ENCODE measurements at regions not wholly inside any gene's neighbourhood (a gene's known extent, or its start where the extent isn't known, plus 50 kb on each side); places are given as distances from the start of the nearest gene placed in this dataset.

- TF ChIP-seq, protein P1, sequence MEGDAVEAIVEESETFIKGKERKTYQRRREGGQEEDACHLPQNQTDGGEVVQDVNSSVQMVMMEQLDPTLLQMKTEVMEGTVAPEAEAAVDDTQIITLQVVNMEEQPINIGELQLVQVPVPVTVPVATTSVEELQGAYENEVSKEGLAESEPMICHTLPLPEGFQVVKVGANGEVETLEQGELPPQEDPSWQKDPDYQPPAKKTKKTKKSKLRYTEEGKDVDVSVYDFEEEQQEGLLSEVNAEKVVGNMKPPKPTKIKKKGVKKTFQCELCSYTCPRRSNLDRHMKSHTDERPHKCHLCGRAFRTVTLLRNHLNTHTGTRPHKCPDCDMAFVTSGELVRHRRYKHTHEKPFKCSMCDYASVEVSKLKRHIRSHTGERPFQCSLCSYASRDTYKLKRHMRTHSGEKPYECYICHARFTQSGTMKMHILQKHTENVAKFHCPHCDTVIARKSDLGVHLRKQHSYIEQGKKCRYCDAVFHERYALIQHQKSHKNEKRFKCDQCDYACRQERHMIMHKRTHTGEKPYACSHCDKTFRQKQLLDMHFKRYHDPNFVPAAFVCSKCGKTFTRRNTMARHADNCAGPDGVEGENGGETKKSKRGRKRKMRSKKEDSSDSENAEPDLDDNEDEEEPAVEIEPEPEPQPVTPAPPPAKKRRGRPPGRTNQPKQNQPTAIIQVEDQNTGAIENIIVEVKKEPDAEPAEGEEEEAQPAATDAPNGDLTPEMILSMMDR (IDR thresholded peaks at IDR 0.05; ENCODE audit: low read length), result peak; percentile 33; the same call in 1 of the 2 replicates
- no peak for TF ChIP-seq EZH2 (IDR thresholded peaks at IDR 0.05; ENCODE audit: borderline replicate concordance, low read length)
- H3K27me3 ChIP-seq (ENCODE audit: insufficient read depth, low read length), result no peaks in the 10 kb centered on the region
- no peak overlapping the region for H3K9ac ChIP-seq (ENCODE audit: low read length)
- H3K4me1 ChIP-seq (ENCODE audit: insufficient read depth, low read length, severe bottlenecking), result peaks cover under 1% of the 10 kb centered on the region
- H3K36me3 ChIP-seq (ENCODE audit: insufficient read depth, low read length), result no peaks in the 10 kb centered on the region
- no peak overlapping the region for H3K4me3 ChIP-seq (ENCODE audit: low read depth, low read length, poor library complexity, severe bottlenecking)
- H3K9me3 ChIP-seq (ENCODE audit: low read length), result no peaks in the 10 kb centered on the region
- H2AFZ ChIP-seq (ENCODE audit: low read length), result no peak overlapping the region
- no peaks in the 10 kb centered on the region for H4K20me1 ChIP-seq (ENCODE audit: insufficient read depth, low read length)
- no peak overlapping the region for H3K27ac ChIP-seq (ENCODE audit: low read depth, low read length, poor library complexity, severe bottlenecking)
- H3K79me2 ChIP-seq (ENCODE audit: insufficient read depth, low read length), result no peaks in the 10 kb centered on the region
- H3K9me2 ChIP-seq (ENCODE audit: low read depth, low read length), result no peaks in the 10 kb centered on the region
- H3K4me2 ChIP-seq (ENCODE audit: low read length), result no peak overlapping the region
- H3F3A ChIP-seq (ENCODE audit: insufficient read depth, low read length), result no peaks in the 10 kb centered on the region
Measured at GRCh38 chr1:193607787-193608186, 421.4 kb upstream of the B3GALT2 start.

- no peaks in the 10 kb centered on the region for H3K4me1 ChIP-seq (ENCODE audit: insufficient read depth, low read length, severe bottlenecking)
- H3K4me2 ChIP-seq (ENCODE audit: low read length), result no peak overlapping the region
- H3K79me2 ChIP-seq (ENCODE audit: insufficient read depth, low read length), result no peaks in the 10 kb centered on the region
- no peak overlapping the region for H3K4me3 ChIP-seq (ENCODE audit: low read depth, low read length, poor library complexity, severe bottlenecking)
- H3K9me2 ChIP-seq (ENCODE audit: low read depth, low read length), result no peaks in the 10 kb centered on the region
- H3K9ac ChIP-seq (ENCODE audit: low read length), result no peak overlapping the region
- no peak overlapping the region for H3K27ac ChIP-seq (ENCODE audit: low read depth, low read length, poor library complexity, severe bottlenecking)
- no peaks in the 10 kb centered on the region for H3K9me3 ChIP-seq (ENCODE audit: low read length)
- no peak overlapping the region for H2AFZ ChIP-seq (ENCODE audit: low read length)
- no peaks in the 10 kb centered on the region for H4K20me1 ChIP-seq (ENCODE audit: insufficient read depth, low read length)
- TF ChIP-seq EZH2 (IDR thresholded peaks at IDR 0.05; ENCODE audit: borderline replicate concordance, low read length), result no peak
- TF ChIP-seq, protein P1 (IDR thresholded peaks at IDR 0.05; ENCODE audit: low read length), result no peak
- H3K36me3 ChIP-seq (ENCODE audit: insufficient read depth, low read length), result no peaks in the 10 kb centered on the region
- H3K27me3 ChIP-seq (ENCODE audit: insufficient read depth, low read length), result no peaks in the 10 kb centered on the region
- H3F3A ChIP-seq (ENCODE audit: insufficient read depth, low read length), result no peaks in the 10 kb centered on the region
Measured at GRCh38 chr1:193606035-193606434, 419.6 kb upstream of the B3GALT2 start.

DNA sequence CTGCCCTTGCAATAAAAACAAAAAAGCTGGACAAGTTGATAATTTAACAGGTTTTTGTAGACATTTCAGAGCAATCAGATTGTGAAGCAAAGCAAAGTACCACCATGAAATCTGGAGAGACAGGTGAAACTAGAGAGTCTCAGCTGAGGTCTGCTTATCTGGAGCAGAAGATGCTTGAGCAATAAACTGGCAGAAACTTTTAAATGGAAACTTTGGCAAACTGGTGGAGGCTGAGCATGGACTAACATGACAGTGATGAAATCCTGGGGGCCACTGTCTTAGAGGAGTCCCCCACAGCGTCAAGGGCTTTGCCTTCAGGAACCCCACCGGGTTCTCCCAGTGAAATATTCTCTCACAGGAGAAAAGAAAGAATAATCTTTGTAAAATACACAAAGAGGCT is 416.3 kb upstream of the B3GALT2 start:
- no peaks in the 10 kb centered on the region for H4K20me1 ChIP-seq (ENCODE audit: insufficient read depth, low read length)
- H3K4me2 ChIP-seq (ENCODE audit: low read length), result no peak overlapping the region
- no peaks in the 10 kb centered on the region for H3K79me2 ChIP-seq (ENCODE audit: insufficient read depth, low read length)
- no peak overlapping the region for H3K27ac ChIP-seq (ENCODE audit: low read depth, low read length, poor library complexity, severe bottlenecking)
- no peak for TF ChIP-seq EZH2 (IDR thresholded peaks at IDR 0.05; ENCODE audit: borderline replicate concordance, low read length)
- TF ChIP-seq, protein P1 (IDR thresholded peaks at IDR 0.05; ENCODE audit: low read length), result no peak
- no peaks in the 10 kb centered on the region for H3K9me2 ChIP-seq (ENCODE audit: low read depth, low read length)
- no peaks in the 10 kb centered on the region for H3K9me3 ChIP-seq (ENCODE audit: low read length)
- no peaks in the 10 kb centered on the region for H3K36me3 ChIP-seq (ENCODE audit: insufficient read depth, low read length)
- no peak overlapping the region for H3K4me3 ChIP-seq (ENCODE audit: low read depth, low read length, poor library complexity, severe bottlenecking)
- H3K9ac ChIP-seq (ENCODE audit: low read length), result no peak overlapping the region
- H3K27me3 ChIP-seq (ENCODE audit: insufficient read depth, low read length), result no peaks in the 10 kb centered on the region
- H2AFZ ChIP-seq (ENCODE audit: low read length), result no peak overlapping the region
- no peaks in the 10 kb centered on the region for H3K4me1 ChIP-seq (ENCODE audit: insufficient read depth, low read length, severe bottlenecking)
- no peaks in the 10 kb centered on the region for H3F3A ChIP-seq (ENCODE audit: insufficient read depth, low read length)
